HG03354 (cell line): ENCODE measurements at regions not wholly inside any gene's neighbourhood (a gene's known extent, or its start where the extent isn't known, plus 50 kb on each side); places are given as distances from the start of the nearest gene placed in this dataset.
A peak's percentile ranks its signal among the peaks of the same experiment; 100 is the strongest.

ENCODE experiments used
- ATAC-seq: cut with Tn5 transposase; IDR thresholded peaks from one replicate; pipeline ENCODE4 v1.9.1; 2021; ENCODE audit warnings: mild to moderate bottlenecking; ENCODE audit not compliant: unreplicated experiment, poor library complexity, severe bottlenecking

- peak; percentile 80 for ATAC-seq
These were observed 162.8 kb downstream of the PIK3R1 start for GRCh38 chr5:68378204-68378820.

GRCh38 chr5:68379275-68380036 is 163.9 kb downstream of the PIK3R1 start:
- no peak for ATAC-seq

GRCh38 chr5:68380078-68380477 is 164.5 kb downstream of the PIK3R1 start:
- ATAC-seq = no peak

- ATAC-seq = no peak
These were observed 165.5 kb downstream of the PIK3R1 start for GRCh38 chr5:68381060-68381459.

GRCh38 chr5:68381909-68382308 is 166.4 kb downstream of the PIK3R1 start:
- no peak for ATAC-seq

- ATAC-seq = no peak
These were observed 167.1 kb downstream of the PIK3R1 start for GRCh38 chr5:68382640-68383039.

- no peak for ATAC-seq
These were observed 168.3 kb downstream of the PIK3R1 start for GRCh38 chr5:68383888-68384310.

- no peak for ATAC-seq
These were observed 169.5 kb downstream of the PIK3R1 start for GRCh38 chr5:68384936-68385594.

GRCh38 chr5:68385936-68386335 is 170.4 kb downstream of the PIK3R1 start:
- ATAC-seq = no peak

GRCh38 chr5:68387074-68387796 is 171.7 kb downstream of the PIK3R1 start:
- no peak for ATAC-seq

GRCh38 chr5:68389618-68390017 is 174.1 kb downstream of the PIK3R1 start:
- ATAC-seq = no peak

- no peak for ATAC-seq
These were observed 177.1 kb downstream of the PIK3R1 start for GRCh38 chr5:68392617-68393016.

GRCh38 chr5:68395302-68395701 is 179.7 kb downstream of the PIK3R1 start:
- no peak for ATAC-seq

- no peak for ATAC-seq
These were observed 180.5 kb downstream of the PIK3R1 start for GRCh38 chr5:68395926-68396511.

- no peak for ATAC-seq
These were observed 181.2 kb downstream of the PIK3R1 start for GRCh38 chr5:68396722-68397121.

GRCh38 chr5:68398146-68398812 is 182.7 kb downstream of the PIK3R1 start:
- ATAC-seq = no peak

GRCh38 chr5:68403301-68403700 is 187.7 kb downstream of the PIK3R1 start:
- ATAC-seq = no peak

GRCh38 chr5:68404246-68404645 is 188.7 kb downstream of the PIK3R1 start:
- no peak for ATAC-seq

- no peak for ATAC-seq
These were observed 189.6 kb downstream of the PIK3R1 start for GRCh38 chr5:68405026-68405684.
